ENCODE measurements at regions not wholly inside any gene's neighbourhood (a gene's known extent, or its start where the extent isn't known, plus 50 kb on each side); places are given as distances from the start of the nearest gene placed in this dataset.

- TF ChIP-seq CTCF (IDR thresholded peaks at IDR 0.05; ENCODE audit: low read depth, low read length) = no peak
- no peak overlapping the region for H3K4me3 ChIP-seq (ENCODE audit: low read depth, low read length)
Observed at GRCh38 chr15:47618241-47618640, 99.1 kb upstream of the SEMA6D start.

- no peak overlapping the region for H3K4me3 ChIP-seq (ENCODE audit: low read depth, low read length)
- no peak for TF ChIP-seq CTCF (IDR thresholded peaks at IDR 0.05; ENCODE audit: low read depth, low read length)
Observed at GRCh38 chr15:47620960-47621681, 96.2 kb upstream of the SEMA6D start.

DNA sequence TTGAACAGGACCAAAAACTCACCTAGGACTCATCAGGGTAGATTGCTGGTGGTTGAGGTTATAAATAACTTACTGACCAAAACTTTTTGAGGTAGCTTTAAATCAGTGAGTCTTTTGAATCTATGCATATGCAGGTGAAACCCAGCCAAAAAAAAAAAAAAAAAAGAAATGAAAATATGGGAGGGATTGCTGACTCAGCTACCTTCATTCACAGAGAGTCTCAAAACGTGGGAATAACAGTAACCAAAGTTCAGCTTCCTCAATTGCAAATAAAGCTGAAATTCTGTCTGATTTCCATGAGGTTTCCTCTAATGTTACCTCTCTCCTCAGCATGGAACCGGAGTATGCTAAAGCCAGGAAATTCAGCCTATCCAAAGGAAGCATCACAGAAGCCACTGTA is 95.2 kb upstream of the SEMA6D start:
- no peak for TF ChIP-seq CTCF (IDR thresholded peaks at IDR 0.05; ENCODE audit: low read depth, low read length)
- no peak overlapping the region for H3K4me3 ChIP-seq (ENCODE audit: low read depth, low read length)

DNA sequence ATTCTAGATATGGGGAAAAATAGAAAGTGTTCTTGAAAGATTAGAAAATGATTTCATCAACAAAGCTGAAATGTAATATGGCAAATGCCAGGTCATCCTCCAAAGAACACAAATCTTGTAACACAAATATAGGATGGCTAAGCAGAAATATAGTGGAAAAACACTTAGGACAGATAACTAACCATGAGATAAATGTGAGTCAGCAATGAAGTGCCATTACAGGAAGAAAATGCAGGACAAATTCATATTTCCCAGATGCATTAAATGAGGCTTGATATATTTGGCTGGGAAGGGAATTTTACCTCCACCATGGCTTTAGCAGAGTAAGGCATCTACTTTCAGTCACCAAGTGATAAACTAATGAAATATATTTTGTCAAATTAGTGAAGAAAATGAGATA is 92.8 kb upstream of the SEMA6D start:
- no peak for TF ChIP-seq CTCF (IDR thresholded peaks at IDR 0.05; ENCODE audit: low read depth, low read length)
- H3K4me3 ChIP-seq (ENCODE audit: low read depth, low read length) = no peak overlapping the region

DNA sequence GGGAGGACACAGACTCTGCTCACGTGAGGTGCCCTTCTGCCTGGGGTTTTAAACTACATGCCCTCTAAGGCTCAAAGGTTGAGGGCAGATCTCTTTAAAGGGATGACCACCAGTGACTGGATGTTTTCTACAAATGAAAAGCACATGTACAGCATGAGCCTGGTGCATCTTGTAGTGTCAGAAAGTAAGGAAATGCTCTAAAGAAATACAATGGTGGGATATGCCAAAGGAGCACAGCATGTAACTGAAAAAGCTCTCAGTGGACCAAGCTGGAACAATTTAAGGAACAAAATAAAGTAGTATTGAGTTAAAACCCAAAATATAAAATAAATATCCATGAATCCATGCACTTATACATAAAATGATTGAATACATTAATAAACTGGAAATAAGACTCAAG is 78.3 kb upstream of the SEMA6D start:
- H3K4me3 ChIP-seq (ENCODE audit: low read depth, low read length) = no peak overlapping the region
- TF ChIP-seq CTCF (IDR thresholded peaks at IDR 0.05; ENCODE audit: low read depth, low read length) = no peak

DNA sequence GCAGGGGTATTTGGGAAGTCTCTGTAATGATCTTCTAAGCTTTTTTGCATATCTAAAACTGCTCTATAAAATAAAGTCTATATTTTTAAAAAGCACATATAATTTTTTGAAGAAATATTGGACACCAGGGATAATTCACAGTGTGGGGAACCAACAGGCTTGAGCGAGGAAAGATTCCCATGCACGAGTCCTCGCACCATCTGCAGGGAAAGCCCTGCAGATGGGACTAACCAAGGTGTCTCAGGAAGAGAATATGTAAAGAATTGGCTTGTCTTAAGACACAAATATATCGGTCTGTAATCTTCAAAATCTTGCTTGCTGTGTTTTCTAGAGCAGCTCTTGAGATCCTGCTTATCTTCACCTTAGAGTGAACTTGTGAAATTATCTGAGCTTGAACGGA is 77.2 kb upstream of the SEMA6D start:
- no peak overlapping the region for H3K4me3 ChIP-seq (ENCODE audit: low read depth, low read length)
- TF ChIP-seq CTCF (IDR thresholded peaks at IDR 0.05; ENCODE audit: low read depth, low read length) = no peak

- no peak overlapping the region for H3K4me3 ChIP-seq (ENCODE audit: low read depth, low read length)
- TF ChIP-seq CTCF (IDR thresholded peaks at IDR 0.05; ENCODE audit: low read depth, low read length) = no peak
Observed at GRCh38 chr15:47640901-47641300, 76.4 kb upstream of the SEMA6D start.

All from WI38 (cell line).